GM18861 (cell line): ENCODE measurements at regions not wholly inside any gene's neighbourhood (a gene's known extent, or its start where the extent isn't known, plus 50 kb on each side); places are given as distances from the start of the nearest gene placed in this dataset.
"Not testable (repeated sequence)": the region's sequence is repeated elsewhere in the genome, so short reads cannot be mapped to it uniquely, and the experiment has no call there.

Experiments
- ATAC-seq: cut with Tn5 transposase; IDR thresholded peaks from one replicate; pipeline ENCODE4 v1.9.1; 2021; ENCODE audit not compliant: unreplicated experiment

- ATAC-seq = no peak
Observed at GRCh38 chr13:80835902-80836301, 495.0 kb upstream of the SPRY2 start.

GRCh38 chr13:80830431-80830830 lies 489.5 kb upstream of the SPRY2 start:
- no peak for ATAC-seq

- no peak for ATAC-seq
Observed at GRCh38 chr13:80828759-80829158, 487.8 kb upstream of the SPRY2 start.

- ATAC-seq = no peak
Observed at GRCh38 chr13:80825276-80825675, 484.4 kb upstream of the SPRY2 start.

GRCh38 chr13:80824229-80824628 lies 483.3 kb upstream of the SPRY2 start:
- ATAC-seq = no peak

- no peak for ATAC-seq
Observed at GRCh38 chr13:80823472-80823871, 482.5 kb upstream of the SPRY2 start.

- no peak for ATAC-seq
Observed at GRCh38 chr13:80821466-80821865, 480.5 kb upstream of the SPRY2 start.

- no peak for ATAC-seq
Observed at GRCh38 chr13:80817979-80818378, 477.1 kb upstream of the SPRY2 start.

GRCh38 chr13:80814541-80814940 lies 473.6 kb upstream of the SPRY2 start:
- no peak for ATAC-seq

GRCh38 chr13:80810294-80810693 lies 469.4 kb upstream of the SPRY2 start:
- ATAC-seq = not testable (repeated sequence)

GRCh38 chr13:80802946-80803345 lies 462.0 kb upstream of the SPRY2 start:
- ATAC-seq = no peak

- no peak for ATAC-seq
Observed at GRCh38 chr13:80798576-80799133, 457.7 kb upstream of the SPRY2 start.

- ATAC-seq = no peak
Observed at GRCh38 chr13:80787604-80788003, 446.7 kb upstream of the SPRY2 start.

- ATAC-seq = no peak
Observed at GRCh38 chr13:80783926-80784565, 443.1 kb upstream of the SPRY2 start.

- ATAC-seq = no peak
Observed at GRCh38 chr13:80782441-80782840, 441.5 kb upstream of the SPRY2 start.

GRCh38 chr13:80778297-80778696 lies 437.4 kb upstream of the SPRY2 start:
- ATAC-seq = no peak

- ATAC-seq = no peak
Observed at GRCh38 chr13:80757694-80758093, 416.8 kb upstream of the SPRY2 start.

GRCh38 chr13:80755910-80756309 lies 415.0 kb upstream of the SPRY2 start:
- no peak for ATAC-seq

GRCh38 chr13:80754441-80754840 lies 413.5 kb upstream of the SPRY2 start:
- no peak for ATAC-seq

GRCh38 chr13:80753866-80754265 lies 412.9 kb upstream of the SPRY2 start:
- ATAC-seq = no peak

GRCh38 chr13:80751854-80752253 lies 410.9 kb upstream of the SPRY2 start:
- no peak for ATAC-seq

GRCh38 chr13:80744147-80744914 lies 403.4 kb upstream of the SPRY2 start:
- ATAC-seq = no peak
